SU-DHL-6 (cell line): ENCODE measurements at regions not wholly inside any gene's neighbourhood (a gene's known extent, or its start where the extent isn't known, plus 50 kb on each side); places are given as distances from the start of the nearest gene placed in this dataset.

Source experiments
- EZH2phosphoT487 ChIP-seq: fragments of 200-600 bp; sonication (generic), shearing (Covaris generic); conservative IDR thresholded peaks from 2 replicates; pipeline ENCODE4 v1.6.1; 2018; ENCODE audit warnings: mild to moderate bottlenecking, antibody characterized with exemption, low read length, moderate library complexity, mixed read lengths
- TF ChIP-seq, protein P1 (sequence below): fragments of 200-600 bp; sonication (generic); IDR thresholded peaks from one replicate; pipeline ENCODE4 v1.5.1; 2017; ENCODE audit warnings: antibody characterized with exemption, mild to moderate bottlenecking, low read length, moderate library complexity; ENCODE audit not compliant: insufficient read depth, poor library complexity, severe bottlenecking

DNA sequence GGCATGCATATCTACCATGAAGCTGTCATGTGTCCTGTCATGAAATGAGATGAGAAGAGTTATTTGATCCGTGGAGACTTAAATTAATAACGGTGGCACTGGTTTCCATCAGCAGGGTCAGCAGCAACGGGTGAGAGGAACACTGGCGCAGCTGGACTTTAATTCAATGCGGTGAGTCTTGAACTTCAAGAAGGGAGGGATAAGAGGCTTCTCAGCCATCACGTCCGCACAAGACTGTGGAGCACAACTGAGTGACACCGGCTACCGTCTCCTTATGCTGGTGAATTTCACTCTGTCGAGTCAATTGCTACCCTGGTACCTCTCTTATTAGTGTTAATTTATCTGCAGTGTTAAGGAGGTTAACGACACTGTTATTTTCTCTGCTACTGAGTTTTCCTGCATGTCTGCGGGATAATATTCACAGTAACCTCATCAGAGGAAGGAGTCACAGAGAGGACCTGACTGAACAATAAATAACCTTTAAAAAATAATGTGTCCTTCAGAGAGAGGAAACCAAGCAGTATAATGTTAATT lies 236.8 kb downstream of the EPHA4 start:
- TF ChIP-seq, protein P1, sequence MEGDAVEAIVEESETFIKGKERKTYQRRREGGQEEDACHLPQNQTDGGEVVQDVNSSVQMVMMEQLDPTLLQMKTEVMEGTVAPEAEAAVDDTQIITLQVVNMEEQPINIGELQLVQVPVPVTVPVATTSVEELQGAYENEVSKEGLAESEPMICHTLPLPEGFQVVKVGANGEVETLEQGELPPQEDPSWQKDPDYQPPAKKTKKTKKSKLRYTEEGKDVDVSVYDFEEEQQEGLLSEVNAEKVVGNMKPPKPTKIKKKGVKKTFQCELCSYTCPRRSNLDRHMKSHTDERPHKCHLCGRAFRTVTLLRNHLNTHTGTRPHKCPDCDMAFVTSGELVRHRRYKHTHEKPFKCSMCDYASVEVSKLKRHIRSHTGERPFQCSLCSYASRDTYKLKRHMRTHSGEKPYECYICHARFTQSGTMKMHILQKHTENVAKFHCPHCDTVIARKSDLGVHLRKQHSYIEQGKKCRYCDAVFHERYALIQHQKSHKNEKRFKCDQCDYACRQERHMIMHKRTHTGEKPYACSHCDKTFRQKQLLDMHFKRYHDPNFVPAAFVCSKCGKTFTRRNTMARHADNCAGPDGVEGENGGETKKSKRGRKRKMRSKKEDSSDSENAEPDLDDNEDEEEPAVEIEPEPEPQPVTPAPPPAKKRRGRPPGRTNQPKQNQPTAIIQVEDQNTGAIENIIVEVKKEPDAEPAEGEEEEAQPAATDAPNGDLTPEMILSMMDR, result no peak
- TF ChIP-seq EZH2phosphoT487, result no peak
